ENCODE measurements at regions not wholly inside any gene's neighbourhood (a gene's known extent, or its start where the extent isn't known, plus 50 kb on each side); places are given as distances from the start of the nearest gene placed in this dataset.
"Not testable (repeated sequence)": the region's sequence is repeated elsewhere in the genome, so short reads cannot be mapped to it uniquely, and the experiment has no call there.

DNA sequence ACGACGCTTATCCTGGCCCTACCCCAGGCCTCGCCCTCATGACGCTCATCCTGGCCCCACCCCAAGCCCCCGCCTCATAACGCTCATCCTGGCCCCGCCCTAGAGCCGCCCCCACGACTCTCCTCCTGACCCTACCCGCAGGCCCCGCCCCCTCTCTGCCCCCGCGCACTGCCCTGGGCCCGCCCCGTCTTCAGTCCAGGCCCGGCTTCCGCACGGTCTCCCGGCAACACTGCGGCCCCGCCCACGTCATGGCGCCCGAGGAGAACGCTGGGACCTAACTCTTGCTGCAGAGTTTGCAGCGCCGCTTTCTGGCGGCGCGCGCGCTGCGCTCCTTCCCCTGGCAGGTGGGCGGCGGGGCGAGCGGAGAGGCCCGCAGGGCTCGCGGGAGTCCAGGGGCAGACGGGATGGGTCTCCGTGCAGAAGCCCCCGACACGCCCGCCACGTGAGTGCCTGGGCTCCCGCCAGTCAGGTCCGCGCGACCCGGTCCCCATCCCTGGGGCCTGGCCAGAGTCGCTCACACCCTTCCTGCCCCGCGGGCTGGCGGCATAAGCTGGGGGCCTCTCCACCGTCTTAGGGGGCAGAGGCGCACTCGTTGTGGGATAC lies 52.5 kb upstream of the ROPN1B start:
- peak; percentile 90 to 94 for DNase-seq (ENCODE audit: low read depth in 2 of 2)

- peak in 1 of 2 donors; percentile 10 for DNase-seq (ENCODE audit: low read depth in 2 of 2)
These were observed 51.9 kb upstream of the ROPN1B start for GRCh38 chr3:125917020-125917549.

- DNase-seq (ENCODE audit: low read depth in 2 of 2), result not testable (repeated sequence)
These were observed 51.0 kb upstream of the ROPN1B start for GRCh38 chr3:125918024-125918423.

- DNase-seq (ENCODE audit: low read depth in 2 of 2), result not testable (repeated sequence)
These were observed 50.5 kb upstream of the ROPN1B start for GRCh38 chr3:125918451-125918850.

DNA sequence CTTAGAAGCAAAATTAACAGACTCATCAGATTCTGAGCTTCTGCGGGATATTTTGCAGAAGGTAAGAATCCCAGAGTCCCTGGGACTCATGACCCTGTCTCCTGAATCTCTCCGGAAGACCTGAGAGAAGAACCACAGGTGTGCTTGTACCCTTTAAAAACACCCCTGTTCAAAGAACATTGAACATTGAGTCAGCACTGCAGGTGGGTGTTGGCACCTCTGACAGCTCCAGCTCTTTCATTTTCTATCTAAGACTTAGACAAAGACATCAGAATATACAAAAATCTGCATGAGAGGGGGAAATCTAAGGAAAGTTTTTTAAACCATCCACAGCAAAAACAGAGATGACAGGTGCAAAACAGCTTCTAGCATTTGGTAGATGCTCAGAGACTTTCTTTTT lies 50.1 kb upstream of the ROPN1B start:
- not testable (repeated sequence) for DNase-seq (ENCODE audit: low read depth in 2 of 2)

All from stimulated activated CD4-positive, alpha-beta T cell treated with anti-CD3 and anti-CD28 coated beads, Interleukin-1b, Interleukin-23, amount 100 ng/mL, for 4 hours (primary cell).